ENCODE measurements at regions not wholly inside any gene's neighbourhood (a gene's known extent, or its start where the extent isn't known, plus 50 kb on each side); places are given as distances from the start of the nearest gene placed in this dataset.

DNA sequence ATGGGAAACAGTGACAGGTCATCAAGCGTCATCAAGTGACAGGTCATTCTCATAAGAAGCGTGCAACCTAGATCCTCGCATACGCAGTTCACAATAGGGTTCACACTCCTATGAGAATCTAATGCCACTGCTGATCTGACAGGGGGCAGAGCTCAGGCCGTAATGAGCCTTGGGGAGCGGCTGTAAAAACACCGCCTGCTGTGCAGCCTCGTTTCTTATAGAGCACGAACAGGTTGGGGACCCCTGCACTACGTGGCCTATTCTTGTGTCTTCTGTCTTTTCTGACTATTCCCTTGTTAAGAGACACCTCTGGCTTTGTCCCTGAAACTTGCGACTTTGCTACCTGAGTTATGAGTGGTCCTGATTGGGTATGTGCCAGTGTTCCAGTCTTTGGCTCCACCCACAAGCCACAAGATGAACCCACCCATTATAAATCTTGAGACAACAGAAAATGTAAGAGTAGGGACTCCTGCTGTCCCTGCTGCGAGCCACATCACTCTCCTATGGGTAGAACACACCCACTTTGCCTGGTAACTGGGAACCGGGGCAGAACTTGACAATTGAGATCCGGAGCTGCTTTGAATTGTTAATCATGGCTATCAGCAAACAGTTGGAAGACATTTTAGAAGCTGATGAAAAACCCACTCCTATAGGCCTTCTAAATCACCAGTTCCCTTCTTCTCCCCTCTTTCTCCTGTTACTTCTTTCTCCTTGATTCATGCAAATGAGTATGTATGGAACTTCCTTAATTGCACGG, 55.8 kb upstream of the EXOC4 start:
- H3K36me3 Mint-ChIP-seq (ENCODE audit: insufficient read depth in 1 of 3, low read depth in 3 of 3) = no peaks in the 10 kb centered on the region
- H3K4me2 ChIP-seq (ENCODE audit: insufficient read depth, insufficient read length, low read length) = peak overlapping the region; percentile 85
- no peaks in the 10 kb centered on the region for H4K20me1 ChIP-seq (ENCODE audit: control insufficient read depth, insufficient read depth, insufficient read length)
- H2BK20ac ChIP-seq (ENCODE audit: low read depth, low read length, poor library complexity, severe bottlenecking) = no peak overlapping the region
- H3K4me3 Mint-ChIP-seq = peak overlapping the region; percentile 53 to 72
- H2BK5ac ChIP-seq (ENCODE audit: insufficient read length, low read length) = no peak overlapping the region
- H3K79me1 ChIP-seq (ENCODE audit: insufficient read depth, low read depth, low read length, poor library complexity, severe bottlenecking) = no peaks in the 10 kb centered on the region
- peaks cover 11% of the 10 kb centered on the region; the same call in 1 of the 2 replicates for H3K4me1 ChIP-seq (ENCODE audit: insufficient read depth, low read length)
- peaks cover 5% of the 10 kb centered on the region for H3K23me2 ChIP-seq (ENCODE audit: insufficient read length, low read depth, low read length, poor library complexity, severe bottlenecking)
- no peak overlapping the region for H2BK12ac ChIP-seq (ENCODE audit: insufficient read length, low read depth, low read length)
- H3T11ph ChIP-seq (ENCODE audit: low read length) = peak overlapping the region; percentile 84
- peak; percentile 95 for DNase-seq
- H2AFZ ChIP-seq (ENCODE audit: low read length) = peak overlapping the region; percentile 94
- no peak overlapping the region for H4K5ac ChIP-seq (ENCODE audit: insufficient read length, low read depth, low read length)
- H3K9me3 ChIP-seq (ENCODE audit: control insufficient read depth, low read depth, low read length) = no peaks in the 10 kb centered on the region
- no peak overlapping the region for H2BK15ac ChIP-seq (ENCODE audit: low read depth, low read length)
- no peak overlapping the region for H4K91ac ChIP-seq (ENCODE audit: insufficient read length, low read depth, low read length)
- H2BK120ac ChIP-seq (ENCODE audit: low read depth, low read length, poor library complexity, severe bottlenecking) = peak overlapping the region; percentile 36
- no peak overlapping the region for H2AK5ac ChIP-seq (ENCODE audit: insufficient read length, low read length)
- H3K27me3 ChIP-seq (ENCODE audit: insufficient read depth, low read length) = no peaks in the 10 kb centered on the region
- peak overlapping the region; percentile 93 for H3K27ac ChIP-seq (ENCODE audit: insufficient read length, low read depth, low read length)
- H3K4me1 Mint-ChIP-seq = peaks cover 19 to 25% of the 10 kb centered on the region in 2 experiments
- H3K9ac ChIP-seq (ENCODE audit: extremely low read depth, insufficient read length, low read length) = no peak overlapping the region
- H3K9me3 Mint-ChIP-seq = no peaks in the 10 kb centered on the region
- TF ChIP-seq, protein P1, sequence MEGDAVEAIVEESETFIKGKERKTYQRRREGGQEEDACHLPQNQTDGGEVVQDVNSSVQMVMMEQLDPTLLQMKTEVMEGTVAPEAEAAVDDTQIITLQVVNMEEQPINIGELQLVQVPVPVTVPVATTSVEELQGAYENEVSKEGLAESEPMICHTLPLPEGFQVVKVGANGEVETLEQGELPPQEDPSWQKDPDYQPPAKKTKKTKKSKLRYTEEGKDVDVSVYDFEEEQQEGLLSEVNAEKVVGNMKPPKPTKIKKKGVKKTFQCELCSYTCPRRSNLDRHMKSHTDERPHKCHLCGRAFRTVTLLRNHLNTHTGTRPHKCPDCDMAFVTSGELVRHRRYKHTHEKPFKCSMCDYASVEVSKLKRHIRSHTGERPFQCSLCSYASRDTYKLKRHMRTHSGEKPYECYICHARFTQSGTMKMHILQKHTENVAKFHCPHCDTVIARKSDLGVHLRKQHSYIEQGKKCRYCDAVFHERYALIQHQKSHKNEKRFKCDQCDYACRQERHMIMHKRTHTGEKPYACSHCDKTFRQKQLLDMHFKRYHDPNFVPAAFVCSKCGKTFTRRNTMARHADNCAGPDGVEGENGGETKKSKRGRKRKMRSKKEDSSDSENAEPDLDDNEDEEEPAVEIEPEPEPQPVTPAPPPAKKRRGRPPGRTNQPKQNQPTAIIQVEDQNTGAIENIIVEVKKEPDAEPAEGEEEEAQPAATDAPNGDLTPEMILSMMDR (conservative IDR thresholded peaks at IDR 0.05) = no peak
- no peaks in the 10 kb centered on the region; the same call in 1 of the 2 replicates for H3K27me3 Mint-ChIP-seq (ENCODE audit: low read depth)
- peak overlapping the region; percentile 90 to 96 (median 93) for H3K27ac Mint-ChIP-seq
- no peak overlapping the region for H3K14ac ChIP-seq (ENCODE audit: insufficient read depth, low read length)
- WGBS (ENCODE audit: extremely low coverage, insufficient read length, low lambda C conversion rate) = no CpG with 5 or more reads among the region's 15 CpGs
- H3K4ac ChIP-seq (ENCODE audit: low read depth, low read length) = no peak overlapping the region
- H4K8ac ChIP-seq (replicated peaks; ENCODE audit: insufficient read length, low read depth, low read length) = no peak overlapping the region
- no peak overlapping the region for H3K23ac ChIP-seq (ENCODE audit: insufficient read length, low read depth, low read length)
- H3K56ac ChIP-seq (ENCODE audit: insufficient read length, low read depth, low read length) = no peak overlapping the region
- peak overlapping the region; percentile 50 for H3K18ac ChIP-seq (ENCODE audit: insufficient read length, low read depth, low read length)
- no peaks in the 10 kb centered on the region for H3K79me2 ChIP-seq (ENCODE audit: insufficient read depth, low read length)
